Fibroblast of peridontal ligament (primary cell): ENCODE measurements at regions not wholly inside any gene's neighbourhood (a gene's known extent, or its start where the extent isn't known, plus 50 kb on each side); places are given as distances from the start of the nearest gene placed in this dataset.
A peak's percentile ranks its signal among the peaks of the same experiment; 100 is the strongest.

ENCODE experiments used
- DNase-seq: peaks from one replicate; pipeline ENCODE4 v3.0.0-alpha.2; 2010; ENCODE audit errors: extremely low read depth

- DNase-seq = no peak
These were observed 1010.9 kb downstream of the NTRK3 start for GRCh38 chr15:87245592-87245991.

GRCh38 chr15:87243474-87243873 lies 1013.1 kb downstream of the NTRK3 start:
- no peak for DNase-seq

- DNase-seq = no peak
These were observed 1016.8 kb downstream of the NTRK3 start for GRCh38 chr15:87239582-87240230.

DNA sequence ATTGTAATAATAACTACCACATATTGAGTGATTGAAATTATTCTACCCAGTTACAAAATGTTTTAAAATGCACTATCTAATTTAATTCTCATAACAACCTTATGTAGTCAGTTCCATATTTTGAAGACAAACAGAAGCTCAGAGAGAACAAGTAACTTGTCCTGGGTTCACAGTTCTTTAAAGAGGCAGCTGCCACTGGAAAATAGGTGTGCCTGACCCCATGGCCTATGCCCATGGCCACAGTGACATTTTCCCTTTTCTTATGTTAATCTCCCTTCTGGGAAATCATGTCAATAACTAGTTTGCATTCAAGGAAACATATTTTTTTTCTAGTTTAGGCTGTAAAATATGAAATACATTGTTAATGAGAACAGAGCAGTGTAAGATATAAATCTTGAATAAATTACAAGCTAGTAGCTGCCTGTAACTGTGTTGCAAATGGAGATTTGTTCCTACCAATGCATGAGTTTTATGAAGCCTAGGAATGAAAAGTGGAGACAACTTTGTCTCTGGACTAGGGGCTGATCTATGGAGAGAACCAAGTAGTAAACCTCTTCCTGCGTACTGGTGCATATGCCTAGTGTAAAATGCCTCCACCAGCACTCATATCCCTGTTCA lies 1018.0 kb downstream of the NTRK3 start:
- DNase-seq = no peak

DNA sequence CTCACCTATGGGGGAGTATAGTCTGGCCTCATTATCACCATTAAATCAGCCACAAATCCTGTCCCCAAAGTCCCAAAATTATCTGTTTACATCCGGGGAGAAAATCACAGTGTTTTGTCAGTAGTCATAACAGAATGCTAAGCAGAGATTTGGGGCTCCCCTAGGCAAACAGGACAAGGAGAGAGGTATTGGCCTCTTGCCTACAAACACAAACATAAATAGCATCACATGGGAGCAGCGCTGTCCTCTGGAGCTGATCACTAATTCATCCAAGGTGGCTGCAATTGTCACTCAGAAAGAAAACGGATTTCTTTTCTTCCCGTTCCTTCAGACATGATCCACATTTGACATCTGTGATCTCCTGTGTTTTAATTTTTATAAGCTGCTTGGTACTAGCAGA lies 1028.1 kb downstream of the NTRK3 start:
- peak; percentile 28 for DNase-seq

DNA sequence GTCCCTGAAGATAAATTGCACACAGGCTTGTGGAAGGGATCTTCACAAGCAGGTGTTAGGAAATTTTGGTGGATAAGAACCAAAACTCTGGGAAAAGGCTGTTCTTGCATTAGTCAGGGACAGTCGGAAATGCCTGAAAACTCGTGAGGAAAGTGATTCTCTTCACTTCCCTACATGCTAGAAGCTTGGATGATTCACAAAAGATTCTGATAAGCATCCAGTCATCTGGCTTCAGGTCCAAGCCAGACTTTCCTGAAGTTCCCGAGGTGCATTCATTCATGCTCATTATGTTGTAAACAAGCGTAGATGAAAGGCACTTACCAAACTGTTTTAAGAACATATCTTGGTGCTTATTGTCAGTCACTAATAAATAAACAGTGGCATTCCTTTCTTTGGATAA lies 1028.7 kb downstream of the NTRK3 start:
- peak; percentile 49 for DNase-seq

GRCh38 chr15:87225436-87225835 lies 1031.1 kb downstream of the NTRK3 start:
- no peak for DNase-seq

DNA sequence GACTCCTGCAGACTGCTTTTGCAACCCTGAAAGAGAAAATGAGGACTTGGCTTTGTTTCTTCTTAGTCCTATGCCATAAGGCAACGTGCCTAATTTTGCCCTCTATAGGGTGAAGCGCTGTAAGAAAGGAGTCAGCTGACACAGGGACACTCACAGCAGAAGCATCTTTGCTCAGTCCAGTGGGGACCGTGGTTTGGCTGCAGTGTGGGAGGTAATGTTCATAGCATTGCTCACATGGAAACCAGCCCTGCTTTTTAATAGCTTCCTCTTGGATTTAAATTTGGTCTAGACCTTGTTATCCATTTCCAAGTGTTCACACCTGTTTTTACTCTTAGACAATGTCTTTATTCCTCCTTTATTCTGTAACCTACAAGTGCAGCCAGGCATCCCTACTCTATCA lies 1032.1 kb downstream of the NTRK3 start:
- DNase-seq = peak; percentile 80

DNA sequence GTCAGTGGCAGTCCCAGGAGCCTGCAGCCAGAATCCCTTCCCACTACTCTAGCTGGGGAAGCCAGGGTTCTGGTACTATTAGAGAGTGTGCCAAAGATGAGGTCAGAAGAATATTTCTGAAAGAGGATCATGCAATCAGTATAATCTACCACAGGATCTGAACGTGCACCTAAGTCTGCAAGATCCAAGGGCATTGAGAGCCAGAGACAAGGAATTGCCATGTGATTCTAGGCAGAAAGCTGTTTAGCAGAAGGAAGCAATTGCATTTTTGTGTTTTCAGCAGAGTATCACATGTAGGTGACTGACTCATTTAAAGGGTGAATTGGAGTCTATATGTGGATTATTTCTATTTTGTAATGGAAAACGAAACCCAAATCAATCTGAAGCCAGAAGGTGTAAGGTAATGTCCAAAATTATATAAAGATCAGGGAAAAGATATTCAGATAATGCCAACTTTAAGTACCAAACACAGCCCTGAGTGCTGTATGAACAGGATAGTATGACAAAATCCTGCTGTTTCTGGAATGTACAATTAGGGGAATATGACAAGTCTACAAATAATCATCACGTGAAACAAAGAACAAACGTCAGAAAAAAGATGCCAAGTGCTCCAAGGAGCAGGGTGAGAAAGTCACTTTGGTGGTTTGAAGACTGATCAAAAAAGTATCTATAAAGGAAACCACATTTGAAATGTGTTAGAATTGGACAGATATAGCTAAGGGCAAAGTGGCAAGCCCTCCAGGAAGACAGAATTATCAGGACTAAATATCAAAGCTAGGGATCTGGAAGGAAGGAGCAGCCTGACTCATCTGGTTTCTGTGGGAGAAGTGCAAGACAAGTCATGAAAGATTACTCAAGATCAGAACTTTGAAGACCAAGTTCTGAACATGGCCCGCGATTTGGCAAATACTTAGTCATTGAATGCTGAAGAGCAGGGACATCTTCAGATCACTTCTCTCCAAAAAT lies 1036.6 kb downstream of the NTRK3 start:
- DNase-seq = peak; percentile 77

- DNase-seq = no peak
These were observed 1041.4 kb downstream of the NTRK3 start for GRCh38 chr15:87215100-87215499.

DNA sequence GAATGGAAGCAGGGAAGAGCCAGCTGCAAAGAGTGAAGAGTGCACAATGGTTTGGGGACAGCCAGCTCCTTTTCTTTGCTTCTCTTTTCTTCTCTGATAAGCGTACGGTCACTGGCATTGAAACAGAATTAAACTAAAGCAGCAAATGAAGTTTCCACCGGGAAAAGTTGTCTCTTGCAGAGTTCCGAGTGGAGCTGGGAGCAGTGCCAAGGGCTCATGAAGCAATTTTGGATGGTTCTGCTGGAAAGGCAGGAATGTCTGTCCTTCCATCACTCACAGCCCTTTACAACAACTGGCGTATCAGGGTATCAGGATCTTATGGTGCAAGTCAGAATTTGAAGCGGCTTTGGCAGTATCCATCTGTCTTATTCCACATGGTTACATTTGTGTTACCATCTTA lies 1042.9 kb downstream of the NTRK3 start:
- peak; percentile 55 for DNase-seq

- peak; percentile 81 for DNase-seq
These were observed 1044.5 kb downstream of the NTRK3 start for GRCh38 chr15:87212041-87212440.

GRCh38 chr15:87211547-87211946 lies 1045.0 kb downstream of the NTRK3 start:
- no peak for DNase-seq

DNA sequence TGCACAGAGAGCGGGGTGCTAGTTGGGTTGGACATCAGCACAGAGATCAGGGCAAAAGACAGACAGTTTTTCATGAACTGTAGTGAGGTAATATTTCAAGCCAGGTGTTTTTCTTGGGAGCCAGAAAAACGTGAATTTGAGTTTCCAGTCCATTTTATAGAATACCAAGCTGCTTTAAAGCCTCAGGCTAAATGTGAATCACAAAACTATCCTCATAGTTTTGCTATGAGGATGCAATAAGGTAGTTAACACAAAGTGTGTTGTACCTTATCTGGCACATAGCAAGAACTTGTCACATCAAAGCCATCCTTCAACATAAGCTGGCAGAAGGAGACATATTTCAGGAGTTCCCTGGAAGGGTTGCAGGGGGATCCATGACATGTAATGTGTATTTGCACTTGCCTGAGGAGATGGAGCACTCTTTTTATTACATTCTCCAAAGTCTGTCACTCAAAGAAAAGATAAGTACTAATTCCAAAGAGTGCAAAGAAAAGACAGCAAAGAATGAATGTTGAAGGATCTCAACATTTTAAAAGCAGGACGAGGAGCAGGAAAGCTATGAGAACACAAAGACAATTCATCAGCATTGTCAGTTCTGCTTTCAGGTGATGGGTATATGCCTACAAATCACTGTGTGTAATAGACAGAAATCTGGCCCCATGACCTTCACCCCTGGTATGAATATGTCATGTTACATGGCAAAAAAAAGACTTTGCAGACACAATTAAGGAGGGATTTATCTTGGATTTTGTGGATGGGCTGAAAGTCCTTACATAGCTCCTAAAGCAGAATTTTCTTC lies 1046.4 kb downstream of the NTRK3 start:
- no peak for DNase-seq

DNA sequence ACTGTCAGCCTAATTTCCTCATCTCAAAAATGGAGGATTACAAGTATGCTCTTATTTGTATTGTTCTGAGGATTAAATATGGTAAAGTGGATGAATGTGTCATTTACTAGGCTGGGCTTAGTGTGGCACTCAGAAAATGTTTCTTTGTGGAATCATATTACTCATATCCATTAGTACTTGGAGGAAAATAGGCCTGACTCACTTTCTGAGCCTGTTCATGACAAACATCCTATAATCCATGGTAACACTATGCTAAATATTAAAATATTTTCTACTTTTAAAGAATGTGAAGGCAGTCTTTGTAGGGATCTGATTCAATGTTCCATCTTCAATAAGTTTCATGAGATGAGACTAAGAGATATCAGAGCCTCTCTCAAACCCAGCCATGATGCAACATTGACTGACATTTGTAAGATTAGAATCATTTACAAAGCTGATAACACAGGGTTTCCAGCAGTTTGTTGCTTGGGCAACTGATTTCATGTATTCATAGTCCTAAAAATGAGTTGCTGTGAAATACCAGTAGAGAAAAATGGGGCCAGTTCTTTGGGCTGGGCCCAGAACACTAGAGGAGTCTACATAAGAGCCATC lies 1048.5 kb downstream of the NTRK3 start:
- peak; percentile 81 for DNase-seq

DNA sequence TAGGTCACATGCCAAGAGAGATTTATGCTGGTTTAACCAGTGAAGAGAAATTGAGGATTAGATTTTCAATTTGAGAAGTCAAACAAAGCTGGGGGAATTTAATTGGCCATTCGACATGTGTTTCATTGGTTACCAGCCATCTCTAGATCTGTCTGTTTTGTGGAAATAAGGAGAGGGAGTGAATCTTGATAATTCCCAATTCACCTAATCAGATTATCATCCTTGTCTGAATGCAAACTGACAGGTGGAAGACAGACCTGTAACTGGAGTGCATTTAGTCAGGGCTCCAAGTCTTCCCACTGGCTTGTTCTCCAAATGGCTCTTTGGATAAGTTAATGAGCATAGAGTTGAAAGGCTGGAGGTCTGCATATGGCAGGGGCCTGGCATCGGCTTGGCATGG lies 1049.3 kb downstream of the NTRK3 start:
- DNase-seq = no peak

DNA sequence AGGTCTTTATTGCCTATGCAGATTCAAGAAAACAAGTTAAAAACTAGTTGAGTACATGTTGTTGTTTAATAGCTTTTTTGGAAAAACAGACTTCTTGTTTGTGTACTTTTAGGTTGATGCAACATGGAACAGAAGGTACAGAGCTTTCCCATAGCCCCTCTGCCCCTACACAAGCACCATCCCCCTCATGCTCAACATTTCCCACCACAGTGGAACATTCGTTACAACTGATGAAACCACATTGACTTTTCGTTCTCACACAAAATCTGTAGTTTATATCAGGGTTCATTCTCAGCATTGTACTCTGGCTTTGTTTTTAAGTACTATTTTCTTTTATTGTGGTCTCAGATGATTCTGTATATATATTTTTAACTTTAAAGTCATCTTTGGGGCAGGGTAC lies 1054.6 kb downstream of the NTRK3 start:
- DNase-seq = no peak

- no peak for DNase-seq
These were observed 1056.4 kb downstream of the NTRK3 start for GRCh38 chr15:87200149-87200548.

DNA sequence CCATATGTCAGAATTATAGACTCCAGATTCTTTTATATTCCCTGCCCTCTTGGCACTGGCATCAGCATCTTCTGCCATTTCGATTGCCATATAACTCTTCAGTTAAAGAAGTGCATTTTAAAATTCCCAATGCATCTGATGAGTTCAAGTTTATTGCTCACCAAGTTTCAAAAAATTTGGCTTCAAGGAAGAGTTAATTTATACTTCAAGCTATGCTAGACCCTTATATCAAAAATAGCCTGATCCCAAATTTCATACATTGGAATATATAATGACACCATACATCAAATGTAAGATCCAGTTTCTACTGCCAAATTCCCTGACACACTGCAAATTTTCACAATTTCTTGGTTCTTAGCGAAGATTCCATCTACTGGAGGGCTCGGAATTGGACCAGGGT lies 1058.6 kb downstream of the NTRK3 start:
- DNase-seq = no peak

DNA sequence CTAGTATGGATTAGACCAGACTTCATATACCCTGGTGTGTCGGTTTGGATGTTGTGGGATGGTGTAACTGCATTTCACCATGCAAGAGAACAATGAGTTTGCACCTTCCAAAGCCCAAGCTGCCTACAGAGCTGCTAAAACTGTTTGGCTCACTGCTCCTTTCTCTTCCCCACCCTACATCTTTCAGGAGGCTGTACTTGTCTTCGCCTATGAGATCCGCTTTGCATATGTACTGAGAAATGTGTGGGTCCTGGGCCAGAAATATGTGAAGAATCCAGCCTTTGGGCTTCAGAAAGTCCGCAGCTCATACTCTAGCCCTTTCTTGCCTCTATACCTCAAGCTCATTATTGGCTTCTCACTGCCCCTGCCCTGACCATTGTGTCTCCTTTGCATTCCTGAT lies 1060.0 kb downstream of the NTRK3 start:
- DNase-seq = no peak

DNA sequence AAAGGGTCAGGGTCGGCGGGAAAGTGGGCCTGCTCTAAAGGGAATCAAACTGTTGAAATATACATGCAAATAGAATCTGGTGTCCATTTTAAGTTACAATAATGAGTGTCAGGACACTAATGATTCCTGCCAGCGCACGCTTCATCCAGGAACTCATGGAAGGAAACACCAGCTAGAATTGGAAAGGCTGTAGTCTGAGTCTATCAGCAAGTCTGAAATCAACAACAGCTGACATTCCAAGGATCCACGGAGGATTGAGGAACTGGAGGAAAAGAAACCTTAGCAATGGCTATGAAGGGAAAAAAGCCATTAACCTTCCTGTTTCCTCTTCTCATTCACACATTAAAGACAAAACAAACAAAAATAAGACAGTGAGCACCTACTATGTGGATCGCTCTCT lies 1063.1 kb downstream of the NTRK3 start:
- DNase-seq = no peak

DNA sequence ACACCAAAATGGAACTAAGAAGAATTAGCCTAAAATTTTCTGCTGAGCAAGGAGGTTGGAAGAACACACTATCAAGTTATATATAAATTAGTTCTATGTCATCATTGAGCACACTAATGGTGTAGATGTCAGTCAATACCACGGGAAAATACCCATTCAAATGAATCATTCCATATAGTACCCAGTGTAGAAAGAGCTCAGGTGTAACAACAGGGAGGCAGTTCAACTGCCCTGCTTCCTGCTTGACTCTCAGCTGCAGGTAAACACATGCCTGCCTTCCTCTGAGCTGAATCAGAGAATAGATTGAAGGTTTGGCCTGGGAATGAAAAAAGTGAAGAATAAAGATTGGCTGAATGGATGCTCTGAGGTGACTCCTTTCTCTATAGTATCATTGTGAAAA lies 1088.0 kb downstream of the AGBL1 start:
- DNase-seq = no peak
